SK-N-MC (cell line): ENCODE measurements at regions not wholly inside any gene's neighbourhood (a gene's known extent, or its start where the extent isn't known, plus 50 kb on each side); places are given as distances from the start of the nearest gene placed in this dataset.

ENCODE experiments used
- EZH2 ChIP-seq: fragments of 200-600 bp; sonication (generic); IDR thresholded peaks from one replicate; pipeline ENCODE4 v1.6.1; 2017; ENCODE audit warnings: antibody characterized with exemption
- FOXP2 ChIP-seq: optimal IDR thresholded peaks from 2 replicates; pipeline ENCODE3; 2011; ENCODE audit warnings: mild to moderate bottlenecking, moderate library complexity; ENCODE audit not compliant: insufficient read depth; ENCODE audit errors: extremely low read length, control extremely low read depth
- POLR2AphosphoS5 ChIP-seq: IDR thresholded peaks from 2 replicates; pipeline ENCODE4 v1.6.1; 2012; ENCODE audit warnings: mild to moderate bottlenecking, low read depth, low read length, borderline replicate concordance

- TF ChIP-seq POLR2AphosphoS5 (no peak), EZH2 (no peak), FOXP2 (no peak)
Observed at GRCh38 chr20:39719293-39719692, 757.1 kb downstream of the DHX35 start.
